T-helper 2 cell treated with Interferon-gamma antibody and Interleukin-4, amounts not matched to agents 5 μg/mL and 100 μg/mL, for 36 hours (primary cell): ENCODE measurements at regions not wholly inside any gene's neighbourhood (a gene's known extent, or its start where the extent isn't known, plus 50 kb on each side); places are given as distances from the start of the nearest gene placed in this dataset.
"Not testable (repeated sequence)": the region's sequence is repeated elsewhere in the genome, so short reads cannot be mapped to it uniquely, and the experiment has no call there.

ENCODE experiments used
- DNase-seq: peaks from one replicate; pipeline ENCODE4 v3.0.0; 2021; ENCODE audit warnings: low spot score
- H3K27ac Mint-ChIP-seq: one replicate; pipeline ENCODE4 v1.8.0; 2021; ENCODE audit warnings: mild to moderate bottlenecking, mixed read lengths
- H3K27me3 Mint-ChIP-seq: one replicate; pipeline ENCODE4 v1.8.0; 2021; ENCODE audit warnings: low read depth, mixed read lengths
- H3K36me3 Mint-ChIP-seq: one replicate; pipeline ENCODE4 v1.8.0; 2021; ENCODE audit warnings: low read depth, mixed read lengths
- H3K4me1 Mint-ChIP-seq: one replicate; pipeline ENCODE4 v1.8.0; 2021; ENCODE audit warnings: low read depth, mixed read lengths
- H3K4me3 Mint-ChIP-seq: one replicate; pipeline ENCODE4 v1.8.0; 2022; ENCODE audit warnings: mild to moderate bottlenecking, moderate library complexity, mixed read lengths
- H3K9me3 Mint-ChIP-seq: one replicate; pipeline ENCODE4 v1.8.0; 2021; ENCODE audit warnings: mixed read lengths

- no peaks in the 10 kb centered on the region for H3K9me3 Mint-ChIP-seq
- H3K4me1 Mint-ChIP-seq = peaks cover 7% of the 10 kb centered on the region
- no peak overlapping the region for H3K27ac Mint-ChIP-seq
- peaks cover 3% of the 10 kb centered on the region for H3K27me3 Mint-ChIP-seq
- H3K4me3 Mint-ChIP-seq = no peak overlapping the region
- no peak for DNase-seq
- H3K36me3 Mint-ChIP-seq = no peaks in the 10 kb centered on the region
Observed at GRCh38 chr6:144952456-144953240, 667.5 kb downstream of the UTRN start.

- Mint-ChIP-seq H3K36me3 (no peaks in the 10 kb centered on the region), H3K27ac (no peak overlapping the region), H3K9me3 (no peaks in the 10 kb centered on the region), H3K27me3 (peaks cover 3% of the 10 kb centered on the region), H3K4me1 (peaks cover 7% of the 10 kb centered on the region), H3K4me3 (no peak overlapping the region)
- DNase-seq = no peak
Observed at GRCh38 chr6:144953552-144954240, 668.6 kb downstream of the UTRN start.

GRCh38 chr6:144954241-144954556, 669.1 kb downstream of the UTRN start:
- no peak overlapping the region for H3K4me3 Mint-ChIP-seq
- H3K27me3 Mint-ChIP-seq = peaks cover 3% of the 10 kb centered on the region
- H3K9me3 Mint-ChIP-seq = no peaks in the 10 kb centered on the region
- no peaks in the 10 kb centered on the region for H3K36me3 Mint-ChIP-seq
- peaks cover 7% of the 10 kb centered on the region for H3K4me1 Mint-ChIP-seq
- H3K27ac Mint-ChIP-seq = no peak overlapping the region
- no peak for DNase-seq

- Mint-ChIP-seq H3K36me3 (no peaks in the 10 kb centered on the region), H3K27me3 (peaks cover 5% of the 10 kb centered on the region), H3K9me3 (no peaks in the 10 kb centered on the region), H3K4me1 (peaks cover 2% of the 10 kb centered on the region), H3K4me3 (no peak overlapping the region), H3K27ac (no peak overlapping the region)
- DNase-seq = no peak
Observed at GRCh38 chr6:144955392-144955791, 670.3 kb downstream of the UTRN start.

- Mint-ChIP-seq H3K27ac (no peak overlapping the region), H3K4me1 (peaks cover 1% of the 10 kb centered on the region), H3K4me3 (no peak overlapping the region), H3K27me3 (peaks cover 5% of the 10 kb centered on the region), H3K9me3 (no peaks in the 10 kb centered on the region), H3K36me3 (no peaks in the 10 kb centered on the region)
- no peak for DNase-seq
Observed at GRCh38 chr6:144955859-144956258, 670.7 kb downstream of the UTRN start.

- not testable (repeated sequence) for H3K27ac Mint-ChIP-seq, H3K4me3 Mint-ChIP-seq, H3K9me3 Mint-ChIP-seq, DNase-seq, H3K4me1 Mint-ChIP-seq, H3K27me3 Mint-ChIP-seq, H3K36me3 Mint-ChIP-seq
Observed at GRCh38 chr6:144956697-144957096, 671.6 kb downstream of the UTRN start.

- Mint-ChIP-seq H3K27ac (no peak overlapping the region), H3K27me3 (peaks cover 2% of the 10 kb centered on the region), H3K4me1 (no peaks in the 10 kb centered on the region), H3K9me3 (no peaks in the 10 kb centered on the region), H3K36me3 (no peaks in the 10 kb centered on the region), H3K4me3 (no peak overlapping the region)
- DNase-seq = no peak
Observed at GRCh38 chr6:144957236-144957937, 672.3 kb downstream of the UTRN start.

- Mint-ChIP-seq H3K4me3 (no peak overlapping the region), H3K36me3 (no peaks in the 10 kb centered on the region), H3K27ac (no peak overlapping the region), H3K9me3 (no peaks in the 10 kb centered on the region), H3K4me1 (no peaks in the 10 kb centered on the region), H3K27me3 (peaks cover 8% of the 10 kb centered on the region)
- no peak for DNase-seq
Observed at GRCh38 chr6:144969154-144969553, 684.0 kb downstream of the UTRN start.

GRCh38 chr6:144969602-144970272, 684.6 kb downstream of the UTRN start:
- Mint-ChIP-seq H3K27ac (no peak overlapping the region), H3K4me1 (no peaks in the 10 kb centered on the region), H3K27me3 (peaks cover 10% of the 10 kb centered on the region), H3K4me3 (no peak overlapping the region), H3K36me3 (no peaks in the 10 kb centered on the region), H3K9me3 (no peaks in the 10 kb centered on the region)
- DNase-seq = no peak

GRCh38 chr6:144977250-144977864, 692.2 kb downstream of the UTRN start:
- H3K27ac Mint-ChIP-seq, H3K9me3 Mint-ChIP-seq, H3K4me3 Mint-ChIP-seq, DNase-seq, H3K36me3 Mint-ChIP-seq, H3K4me1 Mint-ChIP-seq: not testable (repeated sequence)
- H3K27me3 Mint-ChIP-seq = peaks cover 19% of the 10 kb centered on the region

- Mint-ChIP-seq H3K27me3 (peaks cover 23% of the 10 kb centered on the region), H3K4me3 (no peak overlapping the region), H3K36me3 (no peaks in the 10 kb centered on the region), H3K4me1 (no peaks in the 10 kb centered on the region), H3K9me3 (no peaks in the 10 kb centered on the region), H3K27ac (no peak overlapping the region)
- no peak for DNase-seq
Observed at GRCh38 chr6:144978208-144978607, 693.1 kb downstream of the UTRN start.

GRCh38 chr6:144986271-144986670, 701.1 kb downstream of the UTRN start:
- DNase-seq = no peak
- Mint-ChIP-seq H3K4me3 (no peak overlapping the region), H3K9me3 (peaks cover 3% of the 10 kb centered on the region), H3K36me3 (no peaks in the 10 kb centered on the region), H3K27ac (no peak overlapping the region), H3K4me1 (no peaks in the 10 kb centered on the region), H3K27me3 (peaks cover 27% of the 10 kb centered on the region)

GRCh38 chr6:144989319-144990107, 704.4 kb downstream of the UTRN start:
- Mint-ChIP-seq H3K9me3 (peaks cover 3% of the 10 kb centered on the region), H3K4me3 (no peak overlapping the region), H3K27me3 (peaks cover 30% of the 10 kb centered on the region), H3K4me1 (no peaks in the 10 kb centered on the region), H3K27ac (no peak overlapping the region), H3K36me3 (no peaks in the 10 kb centered on the region)
- no peak for DNase-seq
